CMK (cell line): ENCODE measurements at regions not wholly inside any gene's neighbourhood (a gene's known extent, or its start where the extent isn't known, plus 50 kb on each side); places are given as distances from the start of the nearest gene placed in this dataset.

Experiments
- DNase-seq: peaks from one replicate; pipeline ENCODE4 v3.0.0-alpha.2; 2010; ENCODE audit warnings: low read depth

DNA sequence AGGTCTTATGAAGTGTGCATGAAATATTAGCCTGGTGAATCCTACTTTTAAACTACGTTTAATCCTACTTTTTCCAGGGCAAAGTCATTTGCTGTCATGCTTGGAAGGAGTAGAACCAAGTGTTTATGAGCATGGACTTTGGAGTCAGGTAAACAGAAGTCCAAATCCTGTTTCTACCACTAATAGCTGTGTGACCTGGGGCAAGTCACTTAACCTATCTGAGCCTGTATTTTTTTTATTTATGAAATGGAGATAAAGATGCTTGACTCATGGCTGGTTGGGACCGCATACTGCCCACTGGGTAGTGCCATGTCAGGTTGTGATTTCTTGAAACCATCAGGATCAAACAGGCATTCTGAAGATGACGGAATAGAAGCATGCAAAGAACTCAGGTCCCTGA, 249.6 kb downstream of the BAMBI start:
- no peak for DNase-seq

DNA sequence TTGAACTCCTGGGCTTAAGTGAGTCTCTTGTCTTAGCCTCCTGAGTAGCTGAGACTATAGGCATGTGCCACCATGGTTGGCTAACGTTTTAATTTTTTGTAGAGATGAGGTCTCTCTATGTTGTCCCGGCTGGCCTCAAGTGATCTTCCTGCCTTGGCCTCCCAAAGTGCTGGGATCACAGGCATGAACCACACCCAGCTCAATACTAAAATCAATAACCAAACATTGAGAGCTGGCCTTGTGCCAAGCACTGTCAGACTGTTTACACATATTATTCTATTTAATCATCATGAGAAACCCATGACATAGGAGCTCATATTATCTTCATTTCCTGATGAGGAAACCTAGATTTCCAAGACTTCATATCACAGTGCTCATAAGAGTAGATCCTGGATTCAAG, 251.2 kb downstream of the BAMBI start:
- no peak for DNase-seq

DNA sequence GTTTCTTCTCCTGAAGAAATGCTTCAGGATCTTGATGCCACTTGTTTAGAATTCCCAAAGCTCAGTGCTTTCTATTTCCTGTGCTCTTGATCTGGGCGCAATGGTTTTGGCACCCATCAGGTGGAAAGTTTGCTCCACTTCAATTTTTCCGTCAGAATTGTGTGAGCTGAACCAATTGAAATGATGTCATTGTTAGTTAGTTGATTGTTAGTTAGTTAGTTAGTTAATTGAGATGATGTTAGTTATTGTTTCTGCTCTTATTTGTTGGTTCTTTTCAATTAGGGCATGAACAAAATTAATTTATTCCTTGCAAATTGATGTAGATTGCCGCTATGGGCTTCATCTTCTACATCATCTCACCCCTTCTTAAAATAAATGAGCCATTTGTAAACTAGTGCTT, 252.6 kb downstream of the BAMBI start:
- DNase-seq: no peak

DNA sequence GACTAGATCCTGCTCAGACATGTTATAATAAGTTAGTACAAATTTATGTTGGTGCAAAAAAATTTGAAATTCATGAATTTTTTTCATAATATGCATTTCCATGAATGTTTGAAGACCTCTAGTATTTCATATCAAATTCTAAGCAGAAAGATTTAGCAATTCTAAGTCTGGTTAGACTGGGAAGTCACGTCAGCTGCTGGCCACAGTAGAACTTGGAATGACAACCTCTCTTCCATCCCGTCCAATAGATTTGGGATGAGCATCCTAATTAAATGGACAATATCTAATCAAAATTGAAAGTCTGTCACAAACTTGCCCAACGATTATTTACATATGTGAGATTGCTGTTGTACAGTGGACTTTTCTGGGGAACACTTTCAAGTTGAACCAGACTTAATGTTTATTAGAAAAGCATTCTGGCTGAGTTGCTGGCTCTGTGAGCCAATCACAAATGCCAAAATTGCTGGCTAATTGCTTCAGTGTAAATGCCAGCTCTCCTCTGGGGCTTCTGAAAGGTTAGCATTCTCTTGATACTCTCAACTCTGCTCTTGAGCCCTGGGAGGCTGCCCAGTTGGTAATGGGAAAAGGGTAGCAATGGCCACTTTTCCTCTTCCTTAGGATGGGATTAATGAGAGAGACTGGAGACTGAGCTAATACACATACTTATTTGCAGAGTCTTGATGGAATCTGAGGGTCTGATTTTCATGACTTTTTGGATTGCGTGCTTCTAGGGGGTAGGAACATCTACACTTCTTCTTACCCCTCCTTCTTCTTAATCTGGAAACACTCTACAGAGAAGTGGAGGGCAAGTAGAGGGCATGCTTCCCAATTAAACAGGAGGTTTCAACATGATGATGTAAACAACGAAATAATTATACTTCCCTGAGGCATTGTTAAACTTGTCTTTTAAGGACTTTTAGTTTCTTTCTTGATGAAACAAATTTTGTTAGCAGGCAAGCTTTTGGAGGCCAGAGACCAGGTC, 253.5 kb downstream of the BAMBI start:
- DNase-seq: no peak

DNA sequence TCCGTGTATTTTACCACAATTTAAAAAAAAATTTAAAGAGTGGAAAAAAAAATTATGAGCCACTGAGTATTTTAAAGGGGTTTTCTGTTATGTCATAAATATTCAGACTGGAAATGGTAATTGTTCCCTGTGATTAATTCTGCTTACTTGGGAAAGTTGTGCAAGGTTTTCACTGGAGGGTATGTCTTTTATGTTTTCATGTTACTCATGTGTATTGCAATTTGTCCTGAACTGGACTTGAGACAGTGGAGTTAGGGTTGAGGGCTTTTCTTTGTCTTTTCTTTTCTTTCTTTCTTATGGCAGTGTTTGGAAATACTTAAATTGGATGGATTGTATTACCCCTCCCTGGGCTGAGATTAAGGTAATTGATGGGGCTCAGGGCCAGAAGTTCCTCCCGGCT, 257.7 kb downstream of the BAMBI start:
- no peak for DNase-seq

DNA sequence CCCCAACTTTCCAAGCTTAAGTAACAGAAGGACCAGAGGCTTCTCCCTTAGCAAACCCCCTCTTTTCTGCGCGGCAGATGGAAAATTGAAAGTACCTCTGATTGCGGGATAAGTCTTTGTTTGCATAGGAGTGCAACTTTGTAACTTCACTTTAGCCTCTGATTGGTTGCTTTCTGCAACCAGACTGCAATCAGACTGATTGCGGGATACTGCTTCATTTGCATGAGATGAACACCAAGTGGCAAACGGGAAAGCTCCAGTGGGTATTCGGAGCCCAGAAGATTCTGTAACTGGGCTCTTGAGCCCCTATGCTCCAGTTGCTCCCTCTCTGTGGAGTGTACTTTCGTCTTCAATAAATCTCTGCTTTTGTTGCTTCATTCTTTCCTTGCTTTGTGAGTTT, 260.6 kb downstream of the BAMBI start:
- no peak for DNase-seq

DNA sequence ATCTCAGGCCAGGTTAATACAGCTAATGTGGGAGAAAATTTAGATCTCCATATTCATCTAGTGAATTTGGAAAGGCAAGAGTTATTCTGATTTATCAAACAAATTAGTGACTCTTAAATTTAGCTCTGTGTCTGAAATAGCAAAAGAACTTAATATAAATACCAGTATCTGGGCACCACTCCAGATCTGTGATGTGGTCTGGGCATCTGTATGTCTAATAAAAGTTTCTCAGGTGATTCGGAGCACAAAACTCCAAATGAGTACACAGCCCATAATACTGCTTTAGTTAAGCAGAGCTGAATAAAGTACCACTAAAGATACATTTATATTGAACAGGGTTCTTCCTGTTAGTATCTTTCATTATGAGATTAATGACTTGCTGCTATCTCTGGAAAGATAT, 261.4 kb downstream of the BAMBI start:
- DNase-seq: no peak

DNA sequence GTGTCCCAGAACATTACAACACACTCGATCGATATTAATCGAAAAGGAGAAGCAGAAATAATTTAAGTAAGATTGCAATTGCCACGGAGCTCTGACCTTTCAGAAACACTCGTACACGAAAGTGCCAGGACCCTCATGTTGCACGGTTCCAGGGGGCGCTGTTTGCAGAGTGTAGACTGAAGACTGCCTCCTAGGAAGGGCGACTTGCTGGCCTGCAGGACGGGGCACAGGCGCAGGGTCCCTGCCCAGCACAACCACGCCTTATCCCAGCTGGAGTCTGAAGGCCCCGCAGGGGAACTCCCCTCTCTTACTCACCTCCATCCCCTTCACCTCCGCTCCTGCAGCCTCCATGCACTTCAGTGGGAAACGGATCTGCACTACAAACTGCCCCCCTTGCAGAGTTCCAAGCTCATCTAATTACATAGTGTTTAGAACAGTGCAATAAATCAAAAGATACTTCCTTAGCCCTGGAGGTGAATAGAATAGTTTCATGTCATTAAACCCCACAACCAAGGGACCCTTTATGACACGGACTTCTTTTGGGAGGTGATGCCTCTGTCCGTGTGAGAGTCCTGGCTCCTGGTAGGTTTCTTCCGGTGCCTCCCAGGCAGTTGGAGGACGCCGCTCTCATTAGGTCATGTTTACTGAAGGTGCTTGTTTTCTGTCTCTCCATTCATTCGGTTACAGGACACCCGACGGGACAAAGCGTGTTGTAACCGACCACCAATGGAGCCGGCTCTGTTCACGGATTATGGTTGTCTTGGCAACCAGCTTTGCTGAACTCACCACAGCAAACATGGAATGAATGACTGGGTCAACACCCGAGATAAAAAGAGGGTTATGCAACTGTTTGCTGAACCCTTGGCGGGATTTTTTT, 262.2 kb downstream of the BAMBI start:
- no peak for DNase-seq

DNA sequence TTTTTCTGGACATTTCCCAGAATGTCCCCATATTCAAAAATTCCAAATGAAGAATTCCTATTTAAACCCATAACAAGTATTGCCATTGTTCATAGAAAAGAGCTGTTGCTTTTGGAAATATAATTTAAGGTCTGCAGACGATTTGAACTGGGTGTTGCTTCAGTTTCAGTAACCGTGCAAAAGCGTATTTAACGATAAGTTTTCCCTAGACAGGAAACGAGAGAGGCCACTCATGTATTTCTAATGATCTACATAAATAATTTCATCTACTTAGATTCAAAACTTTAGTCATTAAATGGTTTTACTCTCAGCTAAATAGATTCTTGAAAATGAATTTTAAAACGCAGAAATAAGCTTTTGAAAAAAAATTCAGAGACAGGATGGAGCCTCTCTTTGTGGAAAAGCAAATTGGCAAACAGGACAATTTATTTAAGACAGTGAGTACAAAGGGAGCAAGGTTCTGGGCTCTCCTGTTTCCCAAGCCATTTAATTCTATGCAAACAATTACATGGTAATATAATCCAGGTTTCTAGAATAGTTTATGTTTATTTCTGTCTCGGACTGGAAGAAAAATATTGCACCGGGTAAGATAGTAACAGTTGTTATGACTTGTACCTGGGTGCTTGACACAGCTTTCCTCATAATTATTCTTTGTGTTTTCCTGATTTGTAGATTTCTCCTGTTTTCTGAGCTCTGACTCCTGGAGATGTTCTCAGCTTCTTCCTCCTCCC, 263.0 kb downstream of the BAMBI start:
- no peak for DNase-seq

DNA sequence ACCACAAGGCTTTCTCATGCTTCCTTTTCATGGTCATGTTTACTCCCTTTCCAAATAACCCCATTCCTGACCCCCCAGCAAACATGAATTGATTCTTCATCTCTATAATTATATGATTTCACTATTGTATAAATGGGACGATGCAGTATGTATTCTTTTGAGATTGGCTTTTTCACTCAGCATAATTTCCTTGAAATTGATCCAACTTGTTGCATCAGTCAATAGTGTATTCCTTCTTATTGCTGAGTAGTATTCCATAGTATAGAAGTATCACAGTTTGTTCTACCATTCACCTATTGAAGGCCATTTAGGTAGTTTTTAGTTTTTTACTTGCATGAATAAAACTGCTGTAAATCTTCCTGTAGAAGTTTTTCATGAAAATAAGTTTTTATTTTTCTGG, 264.7 kb downstream of the BAMBI start:
- no peak for DNase-seq

DNA sequence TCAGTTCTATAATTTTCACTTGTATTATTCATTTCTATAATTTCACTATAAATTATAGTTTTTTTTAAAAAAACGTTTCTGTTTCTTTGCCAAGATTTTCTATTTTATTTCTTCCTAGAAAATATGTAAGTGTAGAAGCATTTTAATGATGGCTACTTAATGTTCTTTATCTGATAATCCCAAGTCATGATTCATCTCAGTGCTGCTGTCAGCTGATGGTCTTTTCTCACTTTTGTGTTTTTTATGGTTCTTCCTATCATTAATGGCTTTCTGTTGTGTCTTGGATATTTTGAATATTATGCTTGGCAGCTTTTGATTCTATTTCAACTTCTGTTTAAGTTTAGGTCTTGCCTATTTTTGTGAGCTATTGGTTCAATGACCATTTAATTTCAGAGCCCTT, 268.6 kb downstream of the BAMBI start:
- DNase-seq: no peak

DNA sequence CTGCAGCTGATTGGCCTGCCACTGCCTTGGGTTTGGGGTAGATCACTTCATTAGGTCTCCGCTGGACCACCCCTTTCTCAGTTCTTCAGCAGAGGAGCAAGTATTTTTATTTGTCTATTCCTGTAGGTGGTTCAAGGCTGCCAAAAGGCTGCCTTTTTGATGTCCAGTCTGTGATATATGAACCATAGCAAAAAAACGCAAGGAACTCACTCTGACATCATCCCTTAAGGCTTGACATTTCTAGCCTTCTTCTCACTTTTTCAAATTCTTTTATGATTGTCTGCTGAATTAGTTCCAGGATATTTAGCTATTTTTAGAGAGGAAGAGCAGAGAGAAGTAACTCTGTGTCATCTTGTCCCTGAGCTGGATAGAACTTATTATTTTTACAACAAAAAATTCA, 269.2 kb downstream of the BAMBI start:
- no peak for DNase-seq

DNA sequence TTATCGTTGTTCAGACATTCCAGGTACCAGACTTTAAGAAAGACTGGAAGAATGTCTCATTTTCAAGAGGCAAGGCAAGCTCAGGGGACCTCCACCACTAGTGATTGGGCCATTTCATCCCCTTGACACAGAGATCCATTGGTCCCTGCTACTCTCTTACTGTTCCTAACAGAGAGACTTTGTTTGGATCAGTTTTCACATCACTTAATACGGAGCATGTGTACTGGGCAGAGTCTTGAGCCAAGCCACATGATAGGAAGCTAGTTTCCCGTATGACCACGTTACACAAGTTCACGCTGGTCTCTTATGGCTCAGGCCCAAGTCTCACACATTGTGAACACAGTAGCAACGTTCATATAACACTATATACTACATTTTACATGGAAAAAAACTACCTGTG, 269.9 kb downstream of the BAMBI start:
- no peak for DNase-seq

DNA sequence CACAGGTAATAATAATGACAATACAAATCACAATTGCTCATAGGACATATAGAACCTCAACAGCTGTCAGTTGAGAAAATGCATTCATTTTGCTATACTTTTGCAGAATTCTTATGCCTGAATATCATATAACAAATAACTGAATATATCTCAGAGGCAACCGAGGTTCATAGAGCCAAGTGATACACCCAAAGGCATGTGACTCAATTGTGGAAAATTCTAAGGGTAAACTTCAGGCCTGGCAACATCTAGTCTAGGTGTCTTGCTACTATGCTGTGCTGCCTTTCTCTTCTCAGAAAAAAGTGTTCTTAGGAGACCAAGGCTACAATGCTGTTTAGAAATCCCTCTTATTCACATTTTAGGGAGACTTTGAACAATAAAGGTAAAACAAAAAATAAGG, 270.7 kb downstream of the BAMBI start:
- no peak for DNase-seq

DNA sequence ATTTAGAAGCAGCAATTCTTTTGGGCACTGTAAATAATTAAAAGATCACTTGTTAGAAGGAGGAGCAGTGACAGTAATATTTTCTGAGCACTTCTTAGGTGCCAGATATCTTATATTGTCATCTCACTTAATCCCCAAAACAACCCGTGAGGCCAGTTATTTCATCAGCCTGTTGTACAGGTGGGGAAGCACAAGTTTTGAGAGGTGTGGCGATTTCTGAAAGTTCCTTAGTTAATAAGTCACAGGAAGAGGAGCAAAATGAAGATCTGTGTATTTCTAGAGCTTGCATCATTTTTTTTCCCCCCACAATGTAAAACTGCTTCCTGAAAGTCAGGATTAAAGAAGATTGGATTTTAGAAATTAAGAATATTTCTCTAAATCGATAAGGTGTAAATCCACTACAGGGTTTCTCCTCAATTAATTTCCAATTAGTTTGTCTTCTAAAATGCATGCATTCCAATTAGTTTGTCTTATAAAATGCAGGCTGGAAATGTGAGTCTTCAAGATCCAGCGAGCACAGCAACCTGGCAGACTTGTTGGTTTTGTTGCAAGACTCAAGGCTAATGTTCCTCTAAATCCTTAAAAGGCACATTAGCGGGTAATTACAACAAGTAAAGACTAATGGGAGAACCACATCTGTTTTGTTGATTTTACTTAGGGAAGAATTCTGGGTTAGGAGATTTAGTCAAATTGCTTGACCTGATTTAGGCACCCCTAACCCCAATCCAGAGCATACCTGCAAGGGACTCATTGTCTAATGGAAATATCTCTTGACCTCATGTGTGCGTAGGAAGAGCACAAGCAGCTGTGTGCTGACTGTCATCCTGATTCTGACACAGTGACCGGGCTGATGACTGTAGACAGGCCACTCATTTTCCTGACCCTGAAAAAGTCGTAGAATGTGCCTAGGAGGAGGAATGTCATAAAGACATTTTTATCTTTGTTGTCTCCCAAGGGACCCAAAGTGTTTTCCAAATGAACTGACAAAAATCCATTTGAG, 272.0 kb downstream of the BAMBI start:
- DNase-seq: no peak

DNA sequence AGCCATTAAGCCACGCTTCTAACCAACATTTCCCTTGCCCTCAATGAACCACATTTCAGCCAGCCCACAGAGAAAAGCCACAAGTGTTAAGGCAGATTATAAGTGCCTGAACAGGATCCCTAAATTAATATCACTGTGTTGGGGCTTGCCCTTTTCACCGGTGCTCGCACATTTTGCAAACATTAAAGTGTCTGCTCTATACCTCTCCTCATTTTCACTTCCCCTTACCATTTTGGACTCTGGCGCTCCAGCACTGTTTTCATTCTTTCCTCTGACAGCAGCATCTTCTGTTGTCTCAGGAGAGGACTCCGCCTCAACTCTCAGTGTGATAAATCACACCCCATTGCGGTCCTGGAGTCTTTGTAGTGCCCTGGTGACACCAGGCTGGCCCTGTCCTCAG, 274.2 kb downstream of the BAMBI start:
- DNase-seq: no peak

DNA sequence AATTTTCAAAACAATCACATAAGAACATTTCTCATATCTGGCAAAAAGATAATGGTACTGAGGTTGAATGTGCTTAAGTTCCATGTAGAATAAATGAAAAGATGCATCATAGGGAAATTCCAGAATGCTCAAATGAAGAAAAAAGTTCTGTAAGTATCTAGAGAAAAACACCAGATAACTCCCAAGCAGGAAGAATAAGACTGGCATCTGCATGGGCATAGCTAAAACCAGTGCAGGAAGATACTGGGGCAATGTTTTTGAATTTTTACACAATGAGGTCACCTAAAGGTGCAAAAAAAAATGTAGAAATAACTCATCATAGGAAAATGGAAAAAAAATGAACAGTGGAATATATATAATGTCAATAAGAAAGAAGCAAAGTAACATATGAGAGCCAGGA, 275.2 kb downstream of the BAMBI start:
- no peak for DNase-seq

DNA sequence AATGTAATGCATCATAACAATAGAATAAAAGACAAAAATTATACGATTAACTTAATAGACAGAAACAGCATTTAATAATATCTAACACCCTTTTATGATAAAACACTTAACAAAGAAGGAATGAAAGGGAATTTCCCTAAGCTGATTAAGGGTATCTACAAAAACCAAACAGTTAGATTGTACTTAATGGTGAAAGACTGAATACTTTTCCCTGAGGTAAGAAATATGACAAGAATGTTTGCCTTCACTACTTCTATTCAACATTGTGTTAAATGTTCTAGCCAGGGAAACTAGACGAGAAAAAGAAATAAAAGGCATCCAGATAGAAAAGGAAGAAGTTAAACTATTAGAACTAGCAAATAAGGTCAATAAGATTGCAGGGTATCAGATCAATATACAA, 276.9 kb downstream of the BAMBI start:
- no peak for DNase-seq

DNA sequence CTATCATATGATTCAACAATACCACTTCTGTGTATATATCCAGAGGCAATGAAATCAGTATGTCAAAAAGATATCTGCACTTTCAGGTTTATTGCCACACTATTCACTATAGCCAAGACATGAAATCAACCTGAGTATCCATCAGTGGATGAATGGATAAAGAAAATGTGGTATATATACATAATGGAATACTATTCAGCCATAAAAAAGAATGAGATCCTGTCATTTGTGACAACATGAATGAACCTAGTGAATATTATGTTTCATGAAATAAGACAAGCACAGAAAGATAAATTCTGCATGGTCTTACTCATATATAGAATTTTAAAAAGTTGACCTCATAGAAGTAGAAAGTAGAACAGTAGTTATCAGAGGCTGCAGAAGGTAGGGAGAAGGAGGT, 281.1 kb downstream of the BAMBI start:
- DNase-seq: no peak

DNA sequence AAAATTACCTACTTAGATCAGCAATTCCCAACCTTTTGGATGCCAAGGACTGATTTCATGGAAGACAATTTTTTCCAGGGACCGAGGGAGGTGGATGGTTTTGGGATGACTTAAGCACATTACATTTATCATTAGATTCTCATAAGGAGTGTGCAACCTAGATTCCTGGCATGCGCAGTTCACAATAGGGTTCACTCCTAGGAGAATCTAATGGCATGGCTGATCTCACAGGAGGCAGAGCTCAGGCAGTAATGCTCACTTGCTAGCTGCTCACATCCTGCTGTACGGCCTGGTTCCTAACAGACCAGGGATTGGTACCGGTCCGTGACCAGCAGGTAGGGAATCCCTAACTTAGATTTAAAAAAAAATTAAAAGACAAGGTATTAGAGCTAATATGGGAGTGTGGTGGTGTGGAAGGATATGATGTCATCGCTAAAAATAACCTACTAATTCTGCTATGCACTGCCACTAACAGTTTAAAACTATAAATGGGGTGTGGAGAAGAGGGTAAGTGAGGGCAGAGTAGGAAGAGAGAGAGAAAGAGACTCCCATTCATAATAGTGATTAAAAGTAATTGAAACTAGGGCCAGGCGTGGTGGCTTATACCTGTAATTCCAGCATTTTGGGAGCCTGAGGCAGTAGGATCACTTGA, 282.7 kb downstream of the BAMBI start:
- DNase-seq: no peak

DNA sequence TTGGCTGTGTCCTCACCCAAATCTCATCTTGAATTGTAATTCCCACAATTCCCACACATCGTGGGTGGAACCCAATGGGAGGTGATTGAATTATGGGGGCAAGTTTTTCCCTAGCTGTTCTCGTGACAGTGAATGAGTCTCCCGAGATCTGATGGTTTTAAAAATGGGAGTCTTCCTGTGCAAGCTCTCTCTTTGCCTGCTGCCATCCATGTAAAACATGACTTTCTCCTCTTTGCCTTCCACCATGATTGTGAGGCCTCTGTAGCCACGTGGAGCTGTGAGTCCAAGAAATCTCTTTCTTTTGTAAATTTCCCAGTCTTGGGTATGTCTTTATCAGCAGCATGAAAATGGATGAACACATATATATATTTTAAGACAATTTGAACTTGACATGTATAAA, 285.4 kb downstream of the BAMBI start:
- no peak for DNase-seq
